Activated naive CD8-positive, alpha-beta T cell treated with anti-CD3 and anti-CD28 coated beads, Interleukin-2, amount 10 ng/mL, durations not matched to agents 7 days and 5 days (primary cell): ENCODE measurements at regions not wholly inside any gene's neighbourhood (a gene's known extent, or its start where the extent isn't known, plus 50 kb on each side); places are given as distances from the start of the nearest gene placed in this dataset.

Experiments used
- ATAC-seq: fragments of 150-1000 bp; cut with Tn5 transposase; one replicate; pipeline ENCODE4 v1.10.0; 2021; ENCODE audit warnings: low read depth, moderate library complexity
- POLR2A ChIA-PET: fragments of 350-600 bp; sonication (Branson Sonifier 250); formaldehyde crosslinking; loops from one replicate; lab custom pipeline; 2021; ENCODE audit warnings: antibody characterized with exemption; lab: Charles Lee
- DNase-seq: peaks from one replicate; pipeline ENCODE4 v3.0.0; 2021
- H3K27ac Mint-ChIP-seq: one replicate; pipeline ENCODE4 v1.8.0; 2022; ENCODE audit warnings: mild to moderate bottlenecking, mixed read lengths
- H3K27me3 Mint-ChIP-seq: one replicate; pipeline ENCODE4 v1.8.0; 2022; ENCODE audit warnings: mild to moderate bottlenecking, moderate library complexity, mixed read lengths
- H3K36me3 Mint-ChIP-seq: one replicate; pipeline ENCODE4 v1.8.0; 2021; ENCODE audit warnings: mild to moderate bottlenecking, mixed read lengths
- H3K4me1 Mint-ChIP-seq: one replicate; pipeline ENCODE4 v1.8.0; 2021; ENCODE audit warnings: mixed read lengths
- H3K4me3 Mint-ChIP-seq: one replicate; pipeline ENCODE4 v1.8.0; 2022; ENCODE audit warnings: mild to moderate bottlenecking, moderate library complexity, mixed read lengths
- H3K9me3 Mint-ChIP-seq: one replicate; pipeline ENCODE4 v1.8.0; 2021; ENCODE audit warnings: mixed read lengths

DNA sequence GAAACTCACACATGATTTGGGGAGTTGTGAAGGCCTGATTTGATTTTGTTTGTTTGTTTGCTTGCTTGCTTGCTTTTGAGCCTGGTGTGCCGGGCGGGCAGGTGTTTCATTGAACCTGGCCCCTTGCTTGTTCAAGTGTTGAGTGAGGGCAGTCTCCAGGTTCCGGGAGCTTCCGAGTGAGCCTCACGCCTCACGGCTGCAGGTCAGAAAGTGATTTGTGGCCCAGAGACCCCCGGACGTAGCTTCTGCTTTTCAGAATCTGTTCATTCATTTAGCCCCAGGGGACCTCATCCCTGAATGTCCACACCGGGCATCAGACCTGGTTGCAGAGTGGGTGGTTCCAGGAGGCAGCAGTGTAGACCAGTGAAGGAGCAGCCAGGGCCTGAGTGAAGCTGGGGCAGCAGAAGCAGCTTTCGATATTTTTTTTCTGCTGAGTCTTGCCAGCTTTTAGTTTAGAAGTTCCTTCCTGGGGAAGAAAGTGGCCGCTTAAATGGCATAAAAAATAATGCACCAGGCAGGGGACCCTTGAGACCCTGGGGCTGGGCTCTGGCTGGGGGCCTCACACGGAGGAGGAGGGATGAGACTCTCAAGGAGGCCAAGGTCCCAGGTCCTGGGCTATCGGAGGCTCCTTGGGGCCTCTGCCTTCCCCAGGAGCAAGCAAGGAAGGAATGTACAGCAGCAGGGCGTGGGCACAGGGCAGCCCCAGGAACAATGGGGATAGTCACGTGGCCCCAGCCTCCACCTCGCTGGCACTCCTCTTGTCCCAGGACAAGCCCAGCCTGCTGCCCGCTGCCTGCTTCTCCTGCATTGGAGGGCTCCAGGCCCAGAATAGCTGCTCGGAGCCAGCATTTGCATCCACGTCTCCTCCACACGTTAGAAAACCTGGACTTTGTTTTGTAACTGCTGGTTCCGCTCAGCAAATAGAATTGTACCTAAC is 89.2 kb upstream of the BHLHE23 start:
- ATAC-seq (no peak), DNase-seq (peak; percentile 13)
- Mint-ChIP-seq H3K27me3 (peaks cover 4% of the 10 kb centered on the region), H3K36me3 (no peaks in the 10 kb centered on the region), H3K9me3 (no peaks in the 10 kb centered on the region), H3K27ac (no peak overlapping the region), H3K4me3 (no peak overlapping the region), H3K4me1 (no peaks in the 10 kb centered on the region)
- POLR2A ChIA-PET: no interaction called here

DNA sequence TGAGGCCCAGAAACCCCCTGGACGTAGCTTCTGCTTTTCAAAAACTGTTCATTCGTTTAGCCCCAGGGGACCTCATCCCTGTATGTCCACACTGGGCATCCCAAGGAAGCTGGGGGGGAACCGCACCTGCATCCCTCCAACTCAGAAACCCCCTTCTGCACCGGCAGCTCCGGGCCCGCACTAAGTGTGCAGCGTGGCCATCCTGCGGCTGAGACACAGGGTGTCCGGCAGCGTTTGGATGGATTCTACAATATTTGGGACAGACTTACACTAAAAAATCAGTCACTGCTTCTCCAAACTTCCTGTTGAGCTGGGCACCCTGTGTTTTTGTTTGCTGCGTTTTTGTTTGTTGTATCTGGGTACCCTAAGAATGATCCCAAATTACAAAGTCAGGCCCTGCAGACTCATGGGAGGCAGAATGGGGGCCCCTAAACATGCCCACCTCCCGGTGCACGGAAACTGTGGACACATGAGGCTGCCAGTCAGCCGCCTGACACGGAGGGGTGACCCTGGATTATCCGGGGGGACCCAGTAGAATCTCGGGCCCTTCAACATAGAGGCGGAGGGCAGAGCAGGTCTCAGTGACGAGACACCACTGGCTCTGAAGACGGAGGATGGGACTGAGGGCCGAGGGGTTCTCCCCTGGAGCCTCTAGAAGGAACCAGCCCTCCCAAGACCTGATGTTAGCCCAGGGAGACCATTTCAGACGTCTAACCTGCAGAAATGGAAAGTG is 88.2 kb upstream of the BHLHE23 start:
- Mint-ChIP-seq H3K4me1 (no peaks in the 10 kb centered on the region), H3K27ac (no peak overlapping the region), H3K27me3 (peaks cover 4% of the 10 kb centered on the region), H3K9me3 (no peaks in the 10 kb centered on the region), H3K4me3 (no peak overlapping the region), H3K36me3 (no peaks in the 10 kb centered on the region)
- no peak for ATAC-seq
- POLR2A ChIA-PET: no interaction called here
- DNase-seq: peak; percentile 21

DNA sequence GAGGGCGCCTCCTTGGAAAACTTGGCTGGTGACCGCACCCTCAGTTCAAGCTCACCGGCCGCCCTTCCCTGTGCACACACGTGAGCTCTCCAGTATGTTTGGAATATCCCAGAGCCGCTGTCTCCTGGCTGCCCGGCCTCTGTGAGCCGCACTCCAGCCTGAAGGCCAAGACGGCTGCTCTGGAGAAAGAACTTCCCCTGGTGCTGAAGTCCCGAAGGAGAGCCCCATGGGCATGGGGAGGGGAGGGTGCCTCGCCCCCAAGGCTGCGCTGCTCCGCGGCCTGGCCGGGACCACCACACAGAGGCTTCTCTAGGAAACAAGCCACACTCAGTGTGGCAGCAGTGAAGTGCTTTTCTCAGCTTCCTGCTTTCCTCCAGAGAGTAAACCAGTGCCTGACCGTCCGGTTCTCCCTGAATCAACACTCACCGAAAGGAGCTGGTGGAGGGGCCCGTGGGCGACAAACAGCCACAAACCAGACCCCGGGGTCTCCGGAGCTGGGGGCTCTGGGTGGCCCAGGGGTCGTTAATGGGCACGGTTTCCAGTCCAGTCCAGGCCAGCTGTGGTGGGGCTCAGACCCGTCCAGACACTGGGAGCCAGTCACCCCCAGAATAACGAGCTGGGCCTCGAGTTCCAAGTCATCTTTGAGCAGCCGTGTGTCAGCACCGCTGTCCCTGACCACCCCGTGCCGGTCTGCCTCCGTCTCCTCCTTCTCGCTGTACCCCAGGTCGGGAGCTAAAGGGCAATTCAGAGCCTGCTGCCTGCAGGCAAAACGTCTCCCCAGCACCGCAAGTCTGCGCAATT is 87.4 kb upstream of the BHLHE23 start:
- Mint-ChIP-seq H3K27me3 (peaks cover 4% of the 10 kb centered on the region), H3K4me3 (no peak overlapping the region), H3K36me3 (no peaks in the 10 kb centered on the region), H3K9me3 (no peaks in the 10 kb centered on the region), H3K4me1 (no peaks in the 10 kb centered on the region), H3K27ac (no peak overlapping the region)
- ATAC-seq: no peak
- peak; percentile 16 for DNase-seq
- POLR2A ChIA-PET: no interaction called here

DNA sequence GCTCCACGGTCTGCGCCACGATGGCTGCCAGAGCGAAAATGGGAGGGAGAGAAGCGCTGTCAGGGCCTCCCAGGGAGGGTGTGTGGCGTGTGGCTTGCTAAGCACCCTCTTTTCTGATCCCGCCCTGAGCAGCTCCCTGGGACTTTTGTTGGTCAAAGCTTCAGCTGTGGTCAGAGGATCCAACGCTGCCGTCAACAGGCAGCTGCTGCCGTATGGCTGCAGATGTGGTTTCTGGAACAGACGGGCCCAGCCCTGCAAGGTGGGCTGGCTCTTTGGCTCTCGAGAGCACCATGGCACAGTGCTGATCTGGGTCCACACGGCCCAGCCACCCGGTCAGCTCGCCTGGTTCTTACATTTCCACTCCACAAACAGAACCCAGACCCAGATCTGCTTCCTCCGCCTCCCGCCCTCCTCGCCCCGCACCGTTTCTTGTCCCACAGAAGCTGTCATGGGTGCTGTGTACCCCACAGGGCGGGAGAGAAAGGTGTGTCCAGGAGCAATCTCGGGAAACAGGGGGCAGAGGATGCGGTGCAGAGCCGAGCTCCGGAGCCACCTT is 86.0 kb upstream of the BHLHE23 start:
- Mint-ChIP-seq H3K27me3 (peaks cover 4% of the 10 kb centered on the region), H3K36me3 (no peaks in the 10 kb centered on the region), H3K4me1 (no peaks in the 10 kb centered on the region), H3K4me3 (no peak overlapping the region), H3K9me3 (no peaks in the 10 kb centered on the region), H3K27ac (no peak overlapping the region)
- DNase-seq: peak; percentile 23
- POLR2A ChIA-PET: no interaction called here
- no peak for ATAC-seq

DNA sequence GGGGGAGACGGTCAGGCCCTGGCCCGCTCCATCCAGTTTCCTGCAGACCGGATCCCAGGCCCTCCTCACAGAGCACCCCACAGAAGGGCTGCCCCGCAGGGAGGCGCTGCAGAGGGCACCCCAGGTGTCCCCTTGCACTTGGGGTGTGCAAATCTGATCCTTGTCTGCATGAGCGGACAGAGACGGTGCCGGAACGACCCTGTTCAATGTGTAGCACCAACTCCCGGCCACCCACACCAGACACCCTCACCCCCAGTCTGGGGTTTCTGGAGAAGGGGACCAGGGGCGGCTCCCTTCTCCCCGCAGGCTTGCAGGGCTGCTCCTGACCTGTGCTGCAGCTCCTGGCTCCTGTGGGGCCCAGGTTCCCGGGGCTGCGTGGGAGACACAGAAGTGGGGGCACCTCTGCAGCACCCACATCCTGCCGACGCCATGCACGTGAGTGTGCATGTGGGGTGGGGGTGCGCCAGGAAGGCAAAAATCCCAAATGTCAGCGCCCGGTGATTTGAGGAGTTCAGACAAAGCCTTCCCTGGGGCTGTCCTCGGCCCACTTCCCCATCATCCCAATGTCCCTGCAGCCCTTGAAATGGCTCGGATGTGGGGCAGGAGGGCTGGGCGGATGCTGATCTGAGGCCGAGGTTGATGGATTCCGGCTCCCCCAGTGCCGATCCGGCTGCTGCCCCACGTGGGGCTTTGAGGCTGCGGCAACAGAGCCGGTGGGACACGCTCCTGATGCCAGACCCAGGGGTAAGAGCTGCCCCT is 85.3 kb upstream of the BHLHE23 start:
- Mint-ChIP-seq H3K36me3 (no peaks in the 10 kb centered on the region), H3K9me3 (no peaks in the 10 kb centered on the region), H3K4me1 (no peaks in the 10 kb centered on the region), H3K27me3 (peaks cover 4% of the 10 kb centered on the region), H3K27ac (no peak overlapping the region), H3K4me3 (no peak overlapping the region)
- ATAC-seq (no peak), DNase-seq (peak; percentile 17)
- POLR2A ChIA-PET: no interaction called here

DNA sequence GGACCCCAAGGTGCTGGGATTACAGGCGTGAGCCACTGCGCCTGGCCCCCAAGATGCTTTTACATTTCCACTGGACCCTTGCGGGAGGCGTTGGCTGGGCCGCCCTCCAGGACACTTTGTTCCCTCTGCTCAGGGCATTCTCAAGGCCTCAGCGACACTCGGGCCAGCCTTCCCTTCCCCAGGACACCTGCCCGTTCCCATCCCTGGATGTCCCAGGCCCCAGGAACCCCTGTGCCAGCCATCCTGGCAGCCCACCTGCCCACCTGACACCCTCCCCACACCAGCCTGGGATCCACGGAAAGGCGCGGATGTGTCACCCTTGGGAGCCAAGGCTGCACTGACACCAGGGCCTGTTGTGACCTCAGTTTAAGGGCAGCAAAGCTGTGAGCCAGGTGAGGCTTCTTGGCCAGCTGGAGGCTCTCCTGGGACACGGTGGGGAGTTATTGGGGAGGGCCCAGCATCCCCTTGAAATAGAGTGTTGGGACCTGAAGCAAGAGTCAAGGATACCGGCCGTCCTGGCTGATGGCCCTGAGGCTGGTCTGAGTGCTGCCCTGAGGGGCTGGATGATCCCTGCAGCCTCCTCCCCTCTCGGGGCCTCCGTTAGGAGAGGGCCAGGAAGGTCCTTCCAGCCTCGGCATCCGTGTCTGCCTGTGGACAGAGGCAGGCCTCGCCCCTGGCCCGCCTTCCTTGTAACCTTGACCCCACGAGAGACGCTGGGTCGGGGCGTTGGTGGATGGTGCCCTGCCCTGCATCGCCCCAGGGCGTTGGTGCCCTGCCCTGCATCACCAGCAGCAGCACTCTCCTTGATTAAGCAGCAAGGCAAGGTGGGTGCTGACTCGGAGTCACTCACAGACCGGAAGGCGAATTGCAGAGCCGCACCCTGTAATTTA is 84.2 kb upstream of the BHLHE23 start:
- Mint-ChIP-seq H3K27me3 (peaks cover 4% of the 10 kb centered on the region), H3K9me3 (no peaks in the 10 kb centered on the region), H3K4me3 (no peak overlapping the region), H3K36me3 (no peaks in the 10 kb centered on the region), H3K4me1 (no peaks in the 10 kb centered on the region), H3K27ac (no peak overlapping the region)
- DNase-seq (peak; percentile 15), ATAC-seq (no peak)
- POLR2A ChIA-PET: no interaction called here

DNA sequence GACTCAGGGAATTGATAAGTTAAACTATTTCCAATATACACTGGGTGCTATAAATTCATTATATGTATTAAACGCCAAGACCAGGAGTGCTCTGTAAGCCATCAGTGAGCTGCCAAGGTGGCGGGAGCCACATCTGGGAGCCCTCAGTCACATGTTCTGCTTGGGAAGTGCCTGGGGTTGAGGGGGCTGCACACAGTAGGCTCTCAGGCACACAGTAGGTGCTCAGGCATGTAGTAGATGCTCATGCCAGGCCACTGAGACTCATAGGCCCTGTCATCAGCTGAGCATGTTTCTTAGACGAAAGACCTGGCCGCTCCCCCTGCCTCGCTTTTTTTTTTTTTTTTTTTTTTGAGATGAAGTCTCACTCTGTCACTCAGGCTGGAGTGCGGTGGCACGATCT is 83.3 kb upstream of the BHLHE23 start:
- POLR2A ChIA-PET: no interaction called here
- DNase-seq (no peak), ATAC-seq (no peak)
- H3K9me3 Mint-ChIP-seq: no peaks in the 10 kb centered on the region
- H3K27ac Mint-ChIP-seq: no peak overlapping the region
- H3K4me3 Mint-ChIP-seq: no peak overlapping the region
- H3K27me3 Mint-ChIP-seq: peaks cover 2% of the 10 kb centered on the region
- no peaks in the 10 kb centered on the region for H3K4me1 Mint-ChIP-seq
- H3K36me3 Mint-ChIP-seq: no peaks in the 10 kb centered on the region

DNA sequence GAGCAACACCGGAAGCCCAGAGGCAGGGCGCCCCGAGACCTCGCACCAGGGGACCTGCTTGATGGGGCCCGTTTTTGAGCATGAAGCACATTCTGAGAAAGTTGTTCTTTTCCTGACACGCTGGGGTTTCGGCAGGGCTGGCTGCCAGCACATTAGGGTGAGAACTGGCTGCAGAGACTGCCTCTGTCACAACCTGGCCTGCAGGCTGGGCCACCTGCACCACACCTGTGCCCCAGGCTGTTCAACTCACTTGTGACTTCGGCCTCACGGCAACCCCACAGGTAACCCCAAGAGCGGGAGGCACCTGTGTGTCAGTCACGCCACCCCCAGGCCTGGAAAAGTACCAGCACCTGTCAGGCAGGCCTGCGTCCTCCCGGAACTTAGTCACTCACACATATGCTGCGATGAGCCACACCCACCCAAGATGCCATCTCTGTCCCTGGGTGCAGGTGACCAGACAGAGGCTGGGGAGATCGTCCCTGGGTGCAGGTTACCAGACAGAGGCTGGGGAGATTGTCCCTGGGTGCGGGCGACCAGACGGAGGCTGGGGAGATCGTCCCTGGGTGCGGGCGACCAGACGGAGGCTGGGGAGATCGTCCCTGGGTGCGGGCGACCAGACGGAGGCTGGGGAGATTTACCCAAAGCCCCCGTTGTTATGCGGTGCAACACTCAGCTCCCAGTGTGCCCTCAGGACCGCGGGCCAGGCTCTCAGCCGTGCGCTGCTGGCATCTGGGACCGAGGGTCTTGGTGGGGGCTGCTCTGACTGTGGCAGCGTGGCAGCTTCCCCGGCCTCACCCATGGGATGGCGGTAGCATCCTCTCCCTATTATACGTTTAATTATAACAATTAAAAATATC is 82.5 kb upstream of the BHLHE23 start:
- H3K4me3 Mint-ChIP-seq: no peak overlapping the region
- ATAC-seq (no peak), DNase-seq (peak; percentile 21)
- H3K27me3 Mint-ChIP-seq: no peaks in the 10 kb centered on the region
- POLR2A ChIA-PET: no interaction called here
- no peaks in the 10 kb centered on the region for H3K9me3 Mint-ChIP-seq
- H3K4me1 Mint-ChIP-seq: no peaks in the 10 kb centered on the region
- H3K27ac Mint-ChIP-seq: no peak overlapping the region
- H3K36me3 Mint-ChIP-seq: no peaks in the 10 kb centered on the region

DNA sequence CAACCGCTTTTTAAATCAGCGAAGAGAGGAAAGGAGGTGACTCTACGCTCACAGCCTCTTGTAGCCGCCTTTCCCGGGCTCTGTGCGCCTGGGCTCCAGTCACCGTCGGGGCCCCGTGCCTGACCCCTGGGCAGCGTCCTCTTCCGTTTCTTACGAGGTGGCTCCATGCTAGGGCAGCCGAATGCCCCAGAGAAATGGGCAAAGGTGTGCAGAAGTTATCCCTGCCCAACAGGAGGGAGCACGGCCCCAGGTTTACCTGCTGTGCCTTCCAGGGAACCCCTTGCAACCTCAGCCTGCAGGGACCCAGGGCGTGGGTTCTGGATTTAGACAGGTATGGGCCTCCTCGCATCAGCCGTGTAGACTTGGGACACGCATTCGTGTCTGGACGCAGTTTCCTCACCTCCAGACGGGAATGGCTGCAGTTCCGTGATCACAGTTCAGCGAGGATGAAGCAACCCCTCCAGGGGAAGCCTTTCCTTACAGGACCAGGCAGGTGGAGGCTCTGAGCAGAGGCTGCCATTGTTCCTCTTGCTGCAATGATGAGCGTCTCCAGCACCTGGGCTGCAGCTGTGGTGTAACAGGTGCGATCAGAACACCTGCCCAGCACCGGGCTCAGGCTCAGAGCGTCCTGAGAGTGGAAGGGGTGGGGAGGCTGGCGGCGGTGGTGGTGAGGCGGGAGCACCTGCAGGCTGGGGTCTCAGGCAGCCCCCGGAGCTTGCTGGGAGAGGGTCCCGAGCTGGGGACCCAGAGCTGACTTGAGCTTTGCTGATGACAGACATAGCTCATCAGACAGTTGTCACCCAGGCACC is 81.3 kb upstream of the BHLHE23 start:
- no peak overlapping the region for H3K27ac Mint-ChIP-seq
- no peak overlapping the region for H3K4me3 Mint-ChIP-seq
- no peaks in the 10 kb centered on the region for H3K27me3 Mint-ChIP-seq
- POLR2A ChIA-PET: no interaction called here
- no peaks in the 10 kb centered on the region for H3K9me3 Mint-ChIP-seq
- no peak for ATAC-seq
- no peaks in the 10 kb centered on the region for H3K36me3 Mint-ChIP-seq
- DNase-seq: peak; percentile 15
- H3K4me1 Mint-ChIP-seq: no peaks in the 10 kb centered on the region

DNA sequence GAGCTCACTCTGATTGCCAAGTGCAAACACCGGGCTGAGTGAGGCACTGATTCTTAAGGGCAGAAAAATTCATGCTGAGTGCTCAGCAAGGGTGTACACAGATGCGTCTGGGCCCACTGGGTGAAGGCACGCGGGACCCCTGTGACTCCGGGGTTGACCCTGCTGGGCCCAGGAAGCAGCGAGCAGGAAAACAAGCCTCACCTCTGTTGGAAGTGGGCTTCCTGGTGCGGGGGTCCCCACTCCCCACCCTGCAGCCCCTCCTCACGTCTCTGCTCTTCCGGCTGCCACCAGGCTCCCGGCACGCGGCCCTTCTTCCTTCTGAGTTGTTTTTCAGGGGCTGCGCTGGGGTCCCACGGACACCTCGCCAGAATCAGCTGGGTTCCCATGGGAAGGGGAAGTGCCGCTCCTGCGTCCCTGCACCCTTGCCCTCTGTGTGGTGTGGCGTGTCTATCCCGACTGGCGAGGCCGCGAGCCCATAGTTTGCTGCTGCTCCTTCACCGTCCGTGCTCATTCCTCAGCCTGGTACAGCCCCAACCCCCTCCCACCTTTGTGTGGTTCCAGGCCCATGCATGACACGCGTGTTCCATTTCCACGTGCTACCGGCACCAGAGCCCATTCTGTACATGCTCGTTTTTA is 80.6 kb upstream of the BHLHE23 start:
- Mint-ChIP-seq H3K27me3 (no peaks in the 10 kb centered on the region), H3K4me1 (no peaks in the 10 kb centered on the region), H3K9me3 (no peaks in the 10 kb centered on the region), H3K27ac (no peak overlapping the region), H3K36me3 (no peaks in the 10 kb centered on the region), H3K4me3 (no peak overlapping the region)
- DNase-seq: peak; percentile 9
- no peak for ATAC-seq
- POLR2A ChIA-PET: no interaction called here
